ENCODE measurements at regions not wholly inside any gene's neighbourhood (a gene's known extent, or its start where the extent isn't known, plus 50 kb on each side); places are given as distances from the start of the nearest gene placed in this dataset.
"Not testable (repeated sequence)": the region's sequence is repeated elsewhere in the genome, so short reads cannot be mapped to it uniquely, and the experiment has no call there.

GRCh38 chr3:145900056-145900829, 260.7 kb downstream of the PLOD2 start:
- DNase-seq, result no peak

- DNase-seq, result no peak
Measured at GRCh38 chr3:145902166-145902565, 258.8 kb downstream of the PLOD2 start.

GRCh38 chr3:145903472-145904013, 257.4 kb downstream of the PLOD2 start:
- DNase-seq, result no peak

GRCh38 chr3:145904138-145904537, 256.8 kb downstream of the PLOD2 start:
- no peak for DNase-seq

- no peak for DNase-seq
Measured at GRCh38 chr3:145906301-145906700, 254.7 kb downstream of the PLOD2 start.

- DNase-seq, result no peak
Measured at GRCh38 chr3:145906755-145907154, 254.2 kb downstream of the PLOD2 start.

GRCh38 chr3:145911016-145911415, 250.0 kb downstream of the PLOD2 start:
- DNase-seq, result no peak

GRCh38 chr3:145915787-145916186, 245.2 kb downstream of the PLOD2 start:
- DNase-seq, result no peak

GRCh38 chr3:145927736-145928135, 233.2 kb downstream of the PLOD2 start:
- DNase-seq, result not testable (repeated sequence)

GRCh38 chr3:145936971-145937370, 224.0 kb downstream of the PLOD2 start:
- no peak for DNase-seq

- no peak for DNase-seq
Measured at GRCh38 chr3:145939431-145939830, 221.6 kb downstream of the PLOD2 start.

GRCh38 chr3:145942052-145942451, 218.9 kb downstream of the PLOD2 start:
- DNase-seq, result no peak

GRCh38 chr3:145943952-145944351, 217.0 kb downstream of the PLOD2 start:
- no peak for DNase-seq

- DNase-seq, result no peak
Measured at GRCh38 chr3:145951441-145951840, 209.5 kb downstream of the PLOD2 start.

GRCh38 chr3:145952536-145952935, 208.4 kb downstream of the PLOD2 start:
- no peak for DNase-seq

GRCh38 chr3:145953316-145953715, 207.7 kb downstream of the PLOD2 start:
- DNase-seq, result no peak

- DNase-seq, result no peak
Measured at GRCh38 chr3:145959457-145960088, 201.4 kb downstream of the PLOD2 start.

GRCh38 chr3:145963111-145963510, 197.9 kb downstream of the PLOD2 start:
- DNase-seq, result no peak

- DNase-seq, result no peak
Measured at GRCh38 chr3:145967043-145967442, 193.9 kb downstream of the PLOD2 start.

GRCh38 chr3:145971186-145971585, 189.8 kb downstream of the PLOD2 start:
- DNase-seq, result no peak

- no peak for DNase-seq
Measured at GRCh38 chr3:145972851-145973250, 188.1 kb downstream of the PLOD2 start.

GRCh38 chr3:145981056-145981455, 179.9 kb downstream of the PLOD2 start:
- no peak for DNase-seq

- no peak for DNase-seq
Measured at GRCh38 chr3:145983101-145983500, 177.9 kb downstream of the PLOD2 start.
